Glutamatergic neuron (in vitro differentiated cells): ENCODE measurements at regions not wholly inside any gene's neighbourhood (a gene's known extent, or its start where the extent isn't known, plus 50 kb on each side); places are given as distances from the start of the nearest gene placed in this dataset.

Source experiments
- DNase-seq: peaks from one replicate; pipeline ENCODE4 v3.0.0; 2022
- H3K27ac Mint-ChIP-seq: one replicate; pipeline ENCODE4 v1.8.0; 2020; ENCODE audit warnings: mild to moderate bottlenecking, mixed read lengths, inconsistent platforms; ENCODE audit not compliant: unreplicated experiment
- H3K27me3 Mint-ChIP-seq: one replicate; pipeline ENCODE4 v1.8.0; 2020; ENCODE audit warnings: mild to moderate bottlenecking, moderate library complexity, mixed read lengths, inconsistent platforms; ENCODE audit not compliant: unreplicated experiment
- H3K36me3 Mint-ChIP-seq: one replicate; pipeline ENCODE4 v1.8.0; 2020; ENCODE audit warnings: mild to moderate bottlenecking, mixed read lengths, inconsistent platforms; ENCODE audit not compliant: unreplicated experiment
- H3K4me1 Mint-ChIP-seq: one replicate; pipeline ENCODE4 v1.8.0; 2020; ENCODE audit warnings: mild to moderate bottlenecking, low read depth, mixed read lengths, inconsistent platforms; ENCODE audit not compliant: unreplicated experiment
- H3K4me3 Mint-ChIP-seq: one replicate; pipeline ENCODE4 v1.8.0; 2020; ENCODE audit warnings: mild to moderate bottlenecking, mixed read lengths, inconsistent platforms; ENCODE audit not compliant: unreplicated experiment
- H3K9me3 Mint-ChIP-seq: one replicate; pipeline ENCODE4 v1.8.0; 2020; ENCODE audit warnings: mild to moderate bottlenecking, moderate library complexity, mixed read lengths, inconsistent platforms; ENCODE audit not compliant: unreplicated experiment
- TF ChIP-seq, protein P1 (sequence below): fragments of 200-600 bp; sonication (generic); IDR thresholded peaks from one replicate; pipeline ENCODE4 v1.5.0; 2021; ENCODE audit not compliant: partially characterized antibody, unreplicated experiment

- H3K4me1 Mint-ChIP-seq, result no peaks in the 10 kb centered on the region
- H3K36me3 Mint-ChIP-seq, result no peaks in the 10 kb centered on the region
- H3K27ac Mint-ChIP-seq, result no peak overlapping the region
- H3K27me3 Mint-ChIP-seq, result peaks cover 3% of the 10 kb centered on the region
- no peak overlapping the region for H3K4me3 Mint-ChIP-seq
- H3K9me3 Mint-ChIP-seq, result no peaks in the 10 kb centered on the region
- DNase-seq, result no peak
- TF ChIP-seq, protein P1, sequence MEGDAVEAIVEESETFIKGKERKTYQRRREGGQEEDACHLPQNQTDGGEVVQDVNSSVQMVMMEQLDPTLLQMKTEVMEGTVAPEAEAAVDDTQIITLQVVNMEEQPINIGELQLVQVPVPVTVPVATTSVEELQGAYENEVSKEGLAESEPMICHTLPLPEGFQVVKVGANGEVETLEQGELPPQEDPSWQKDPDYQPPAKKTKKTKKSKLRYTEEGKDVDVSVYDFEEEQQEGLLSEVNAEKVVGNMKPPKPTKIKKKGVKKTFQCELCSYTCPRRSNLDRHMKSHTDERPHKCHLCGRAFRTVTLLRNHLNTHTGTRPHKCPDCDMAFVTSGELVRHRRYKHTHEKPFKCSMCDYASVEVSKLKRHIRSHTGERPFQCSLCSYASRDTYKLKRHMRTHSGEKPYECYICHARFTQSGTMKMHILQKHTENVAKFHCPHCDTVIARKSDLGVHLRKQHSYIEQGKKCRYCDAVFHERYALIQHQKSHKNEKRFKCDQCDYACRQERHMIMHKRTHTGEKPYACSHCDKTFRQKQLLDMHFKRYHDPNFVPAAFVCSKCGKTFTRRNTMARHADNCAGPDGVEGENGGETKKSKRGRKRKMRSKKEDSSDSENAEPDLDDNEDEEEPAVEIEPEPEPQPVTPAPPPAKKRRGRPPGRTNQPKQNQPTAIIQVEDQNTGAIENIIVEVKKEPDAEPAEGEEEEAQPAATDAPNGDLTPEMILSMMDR, result no peak
Measured at GRCh38 chr13:21232599-21232998, 56.1 kb downstream of the MRPL57 start.

DNA sequence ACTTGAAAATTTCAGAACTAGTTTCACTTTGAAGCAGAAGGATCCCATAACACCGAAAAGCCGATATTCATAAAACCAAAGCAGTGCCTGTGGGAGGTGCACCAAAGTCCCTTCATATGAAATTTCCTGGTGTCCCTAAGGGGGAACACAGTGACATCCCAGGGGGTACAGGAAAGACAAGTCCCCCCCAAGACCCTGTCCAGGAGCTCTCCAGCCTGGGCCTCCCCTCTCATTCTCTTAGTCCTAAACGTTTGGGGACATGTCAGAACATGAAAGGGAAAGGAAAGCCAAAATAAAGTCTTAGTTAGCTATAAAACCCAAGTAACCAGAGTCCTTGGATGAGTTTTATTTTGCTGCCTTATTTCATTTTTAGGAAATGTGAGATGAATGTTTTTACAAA lies 56.6 kb downstream of the MRPL57 start:
- H3K27ac Mint-ChIP-seq, result no peak overlapping the region
- H3K36me3 Mint-ChIP-seq, result no peaks in the 10 kb centered on the region
- H3K9me3 Mint-ChIP-seq, result peaks cover 2% of the 10 kb centered on the region
- DNase-seq, result no peak
- peaks cover 3% of the 10 kb centered on the region for H3K27me3 Mint-ChIP-seq
- H3K4me3 Mint-ChIP-seq, result no peak overlapping the region
- no peaks in the 10 kb centered on the region for H3K4me1 Mint-ChIP-seq
- TF ChIP-seq, protein P1, result no peak

DNA sequence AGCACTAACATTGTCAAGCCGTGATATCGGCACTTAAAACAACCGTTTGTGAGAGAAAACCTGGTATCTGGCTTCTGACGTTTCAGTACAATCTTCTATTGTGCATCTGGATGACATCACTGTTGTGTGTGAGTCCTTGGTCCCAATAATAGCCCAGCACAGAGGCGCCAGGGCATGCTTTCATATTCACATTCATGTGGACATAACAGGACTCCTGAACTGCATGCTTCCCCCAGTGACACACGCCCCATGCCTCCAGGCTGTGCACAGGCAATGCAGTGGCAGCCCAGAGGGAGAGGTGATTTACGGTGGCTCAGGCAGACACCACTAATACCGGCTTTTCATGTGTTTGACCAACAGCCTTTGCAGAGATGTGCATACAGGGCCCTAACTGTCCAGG lies 58.1 kb downstream of the MRPL57 start:
- peak; percentile 22 for DNase-seq
- no peak overlapping the region for H3K27ac Mint-ChIP-seq
- no peaks in the 10 kb centered on the region for H3K36me3 Mint-ChIP-seq

DNA sequence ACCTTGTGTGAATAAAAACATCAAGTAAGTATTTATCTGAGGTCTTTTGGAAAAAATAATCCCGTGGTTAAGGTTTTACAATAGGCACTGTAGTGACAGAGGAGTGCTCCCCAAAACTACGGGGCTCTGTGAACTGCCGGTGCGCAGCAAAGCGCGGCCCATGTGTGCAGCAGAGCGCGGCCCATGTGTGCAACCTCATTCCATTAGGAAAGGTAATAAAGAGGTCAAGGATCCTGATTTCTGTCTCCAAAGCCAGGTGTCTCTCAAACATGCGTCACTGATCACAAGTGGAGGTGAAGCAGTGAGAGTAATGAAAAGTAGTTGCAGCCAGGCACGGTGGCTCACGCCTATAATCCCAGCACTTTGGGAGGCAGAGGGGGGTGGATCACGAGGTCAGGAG lies 58.7 kb downstream of the MRPL57 start:
- no peaks in the 10 kb centered on the region for H3K36me3 Mint-ChIP-seq
- no peak overlapping the region for H3K27ac Mint-ChIP-seq
- TF ChIP-seq, protein P1, result no peak
- H3K4me3 Mint-ChIP-seq, result no peak overlapping the region
- H3K27me3 Mint-ChIP-seq, result peaks cover 3% of the 10 kb centered on the region
- no peak for DNase-seq
- peaks cover 2% of the 10 kb centered on the region for H3K9me3 Mint-ChIP-seq
- no peaks in the 10 kb centered on the region for H3K4me1 Mint-ChIP-seq

More for the DNA sequence above, 58.1 kb downstream of the MRPL57 start:
- Mint-ChIP-seq H3K4me1 (no peaks in the 10 kb centered on the region), H3K4me3 (no peak overlapping the region), H3K27me3 (peaks cover 3% of the 10 kb centered on the region), H3K9me3 (peaks cover 2% of the 10 kb centered on the region)
- TF ChIP-seq, protein P1, result no peak

GRCh38 chr13:21237081-21237480 lies 60.6 kb downstream of the MRPL57 start:
- Mint-ChIP-seq H3K27me3 (no peaks in the 10 kb centered on the region), H3K27ac (no peak overlapping the region), H3K9me3 (peaks cover 2% of the 10 kb centered on the region), H3K36me3 (no peaks in the 10 kb centered on the region), H3K4me1 (no peaks in the 10 kb centered on the region), H3K4me3 (no peak overlapping the region)
- TF ChIP-seq, protein P1, result no peak
- DNase-seq, result no peak
